ENCODE measurements at regions not wholly inside any gene's neighbourhood (a gene's known extent, or its start where the extent isn't known, plus 50 kb on each side); places are given as distances from the start of the nearest gene placed in this dataset.

DNA sequence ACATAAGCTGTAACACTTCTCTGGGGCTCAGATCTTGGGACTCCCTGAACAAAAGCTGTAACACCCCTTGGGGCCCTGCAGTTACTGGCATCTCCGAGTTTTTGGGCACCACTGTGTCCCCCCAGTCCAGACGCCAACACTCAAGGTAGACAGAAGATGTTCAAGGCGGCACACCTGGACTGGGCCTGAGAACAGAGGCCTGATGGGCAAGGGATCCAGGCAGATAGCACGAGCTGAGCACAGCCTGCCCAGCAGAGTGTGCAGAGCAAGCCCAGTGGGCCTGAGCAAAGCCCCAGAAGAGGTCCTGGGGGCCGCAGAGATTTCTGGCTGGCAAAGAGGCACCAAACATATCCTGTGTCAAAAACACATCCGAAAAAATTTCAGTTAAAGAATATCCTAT is 1163.3 kb upstream of the PRR20A start:
- no peak for TF ChIP-seq POLR2A (IDR thresholded peaks at IDR 0.05; ENCODE audit: low read depth, low read length)
- no peak for TF ChIP-seq TAF1 (IDR thresholded peaks at IDR 0.05; ENCODE audit: low read depth, low read length)
